Right lobe of liver (tissue), 6 donors: ENCODE measurements at regions not wholly inside any gene's neighbourhood (a gene's known extent, or its start where the extent isn't known, plus 50 kb on each side); places are given as distances from the start of the nearest gene placed in this dataset.

Source experiments
- ATAC-seq, 4 donors: fragments of 200-7000 bp; cut with Tn5 transposase; one replicate each; pipeline ENCODE4 v1.9.1; 2020; ENCODE audit warnings: mild to moderate bottlenecking in 4 of 4, moderate library complexity in 4 of 4
- DNase-seq, 3 donors: peaks; one replicate each; pipeline ENCODE4 v3.0.0-alpha.2; 2020
- H3K27ac ChIP-seq, 3 donors: fragments of 200-600 bp; one replicate each; pipeline ENCODE4 v1.8.0; 2022
- H3K27me3 ChIP-seq, 2 donors: fragments of 200-600 bp; one replicate each; pipeline ENCODE4 v1.8.0; 2022
- H3K36me3 ChIP-seq, 4 donors: fragments of 200-600 bp; sonication (generic) in 1 of 4; one replicate each; pipeline versions ENCODE4 v1.5.1 to v1.8.0; 2017 to 2022; ENCODE audit warnings: control low read depth in 1 of 4
- H3K4me1 ChIP-seq, 4 donors: fragments of 200-600 bp; sonication (generic) in 1 of 4; one replicate each; pipeline versions ENCODE4 v1.5.1 to v1.8.0; 2017 to 2022; ENCODE audit warnings: control low read depth in 1 of 4
- H3K4me3 ChIP-seq, 3 donors: fragments of 200-600 bp; one replicate each; pipeline ENCODE4 v1.8.0; 2022
- H3K9me3 ChIP-seq, 4 donors: fragments of 200-600 bp; sonication (generic) in 1 of 4; one replicate each; pipeline versions ENCODE4 v1.5.1 to v1.8.0; 2017 to 2022; ENCODE audit warnings: control low read depth in 1 of 4
- CTCF ChIP-seq, 4 donors: fragments of 200-600 bp in 3 of 4; fragments of 450-650 bp in 1 of 4; IDR thresholded peaks; one replicate each; pipeline versions ENCODE4 v1.5.1 to v1.8.0; 2016 to 2022; ENCODE audit warnings: antibody characterized with exemption in 4 of 4, mild to moderate bottlenecking in 2 of 4
- POLR2A ChIP-seq: fragments of 450-650 bp; IDR thresholded peaks from one replicate; pipeline ENCODE4 v1.6.1; 2017; ENCODE audit warnings: antibody characterized with exemption, mild to moderate bottlenecking
- WGBS: methylation state at CpG from one replicate; pipeline ENCODE4 v1.1.6; 2018; ENCODE audit warnings: low coverage, low lambda C conversion rate; ENCODE audit not compliant: insufficient coverage; ENCODE audit errors: missing lambda C conversion rate; 5-methylcytosine and 5-hydroxymethylcytosine counted together
- intact Hi-C, 2 donors: fragments of 100-400 bp; cut with DNase I; formaldehyde crosslinking; loops; one replicate each; pipeline versions ENCODE4 v1.11.2 to v1.14.1; 2022
- donor health status: DM: no; HTN: yes; CAD: no.
- donor health status: DM: no; HTN: no; CAD: no.
- donor health status: DM: no; HTN: no; CAD: no.
- donor health status: DM: no; HTN: yes; CAD: no.
- donor health status: DM: no; HTN: yes; CAD: no.

GRCh38 chr5:25345240-25345771, 700.5 kb upstream of the CDH10 start:
- Histone ChIP-seq H3K36me3 (no peaks in the 10 kb centered on the region), H3K9me3 (no peaks in the 10 kb centered on the region), H3K27ac (no peak overlapping the region), H3K4me1 (no peaks in the 10 kb centered on the region), H3K27me3 (no peaks in the 10 kb centered on the region), H3K4me3 (no peak overlapping the region)
- intact Hi-C loops: no loop called here
- ATAC-seq: no peak
- no peak for DNase-seq
- 45% methylated on average over 5 of the region's 5 CpGs for WGBS
- TF ChIP-seq POLR2A (no peak), CTCF (IDR thresholded peaks at IDR 0.05) (no peak)

- no peak for ATAC-seq
- Histone ChIP-seq H3K27me3 (no peaks in the 10 kb centered on the region), H3K4me3 (no peak overlapping the region), H3K36me3 (no peaks in the 10 kb centered on the region), H3K9me3 (no peaks in the 10 kb centered on the region), H3K4me1 (no peaks in the 10 kb centered on the region), H3K27ac (no peak overlapping the region)
- TF ChIP-seq POLR2A (no peak), CTCF (IDR thresholded peaks at IDR 0.05) (no peak)
- intact Hi-C loops: no loop called here
- 61% methylated on average over 5 of the region's 5 CpGs for WGBS
- DNase-seq: no peak
Measured at GRCh38 chr5:25339541-25339940, 694.8 kb upstream of the CDH10 start.

- intact Hi-C loops: no loop called here
- H3K9me3 ChIP-seq: no peaks in the 10 kb centered on the region
- no peaks in the 10 kb centered on the region for H3K27me3 ChIP-seq
- no peak for TF ChIP-seq CTCF (IDR thresholded peaks at IDR 0.05)
- no peak for TF ChIP-seq POLR2A
- H3K4me1 ChIP-seq: no peaks in the 10 kb centered on the region
- no peak for DNase-seq
- H3K36me3 ChIP-seq: no peaks in the 10 kb centered on the region
- no peak overlapping the region for H3K27ac ChIP-seq
- WGBS: 49% methylated on average over 6 of the region's 6 CpGs
- no peak for ATAC-seq
- H3K4me3 ChIP-seq: no peak overlapping the region
Measured at GRCh38 chr5:25334350-25334749, 689.6 kb upstream of the CDH10 start.

GRCh38 chr5:25330721-25331120, 685.9 kb upstream of the CDH10 start:
- Histone ChIP-seq H3K9me3 (no peaks in the 10 kb centered on the region), H3K36me3 (no peaks in the 10 kb centered on the region), H3K4me1 (no peaks in the 10 kb centered on the region), H3K27me3 (no peaks in the 10 kb centered on the region), H3K4me3 (no peak overlapping the region), H3K27ac (no peak overlapping the region)
- no peak for ATAC-seq
- TF ChIP-seq CTCF (IDR thresholded peaks at IDR 0.05): no peak
- no peak for TF ChIP-seq POLR2A
- 14% methylated on average over 1 of the region's 3 CpGs for WGBS
- intact Hi-C loops: no loop called here
- peak in 1 of 3 donors; percentile 30 for DNase-seq

- Histone ChIP-seq H3K4me1 (no peaks in the 10 kb centered on the region), H3K4me3 (no peak overlapping the region), H3K36me3 (no peaks in the 10 kb centered on the region), H3K9me3 (no peaks in the 10 kb centered on the region), H3K27me3 (no peaks in the 10 kb centered on the region), H3K27ac (no peak overlapping the region)
- no peak for TF ChIP-seq POLR2A
- TF ChIP-seq CTCF (IDR thresholded peaks at IDR 0.05): no peak
- no peak for ATAC-seq
- 55% methylated on average over 2 of the region's 2 CpGs for WGBS
- DNase-seq: no peak
- intact Hi-C loops: no loop called here
Measured at GRCh38 chr5:25327172-25327571, 682.4 kb upstream of the CDH10 start.
